HEK293 (cell line): ENCODE measurements at regions not wholly inside any gene's neighbourhood (a gene's known extent, or its start where the extent isn't known, plus 50 kb on each side); places are given as distances from the start of the nearest gene placed in this dataset.

Experiments used
- BCL6B ChIP-seq: fragments of 450-650 bp; formaldehyde crosslinking; IDR thresholded peaks from 2 replicates; pipeline ENCODE4 v1.5.1; 2017; ENCODE audit warnings: missing biosample characterization, missing genetic modification characterization
- CTCF ChIP-seq: fragments of 450-650 bp; formaldehyde crosslinking; IDR thresholded peaks from 2 replicates; pipeline ENCODE4 v1.5.1; 2016; ENCODE audit warnings: missing biosample characterization, missing genetic modification characterization
- SP3 ChIP-seq: fragments of 450-650 bp; formaldehyde crosslinking; IDR thresholded peaks from 2 replicates; pipeline ENCODE4 v1.5.1; 2016; ENCODE audit warnings: missing biosample characterization, missing genetic modification characterization
- ZNF362 ChIP-seq: fragments of 450-650 bp; formaldehyde crosslinking; IDR thresholded peaks from 2 replicates; pipeline ENCODE4 v1.5.1; 2016; ENCODE audit warnings: missing biosample characterization, missing genetic modification characterization
- ZNF558 ChIP-seq: fragments of 450-650 bp; formaldehyde crosslinking; IDR thresholded peaks from 2 replicates; pipeline ENCODE4 v1.5.1; 2016; ENCODE audit warnings: missing biosample characterization, missing genetic modification characterization
- ZNF768 ChIP-seq: fragments of 450-650 bp; formaldehyde crosslinking; IDR thresholded peaks from 2 replicates; pipeline ENCODE4 v1.5.1; 2018; ENCODE audit warnings: missing biosample characterization, mild to moderate bottlenecking, missing genetic modification characterization

- TF ChIP-seq ZNF768 (tag by site-specific recombination), result no peak
- TF ChIP-seq ZNF558 (tag by site-specific recombination), result no peak
- no peak for TF ChIP-seq ZNF362 (tag by site-specific recombination)
- no peak for TF ChIP-seq CTCF (tag by site-specific recombination)
- no peak for TF ChIP-seq BCL6B (tag by site-specific recombination)
- no peak for TF ChIP-seq SP3
These were observed 300.0 kb upstream of the HS6ST1 start for GRCh38 chr2:128618642-128619041.
